ENCODE measurements at regions not wholly inside any gene's neighbourhood (a gene's known extent, or its start where the extent isn't known, plus 50 kb on each side); places are given as distances from the start of the nearest gene placed in this dataset.

GRCh38 chr3:181881749-181882148 lies 170.0 kb downstream of the SOX2 start:
- Histone ChIP-seq H3K9ac (ENCODE audit: low read depth in 1 of 2, low read length in 2 of 2) (no peak overlapping the region), H3K4me1 (ENCODE audit: control insufficient read depth in 4 of 4, insufficient read depth in 4 of 4, low read length in 3 of 4) (no peaks in the 10 kb centered on the region), H3K9me3 (ENCODE audit: control insufficient read depth in 4 of 4, low read length in 3 of 4) (no peaks in the 10 kb centered on the region), H3K27me3 (ENCODE audit: control insufficient read depth in 4 of 4, insufficient read depth in 4 of 4, low read length in 3 of 4) (peaks cover 0 to 6% (median 0%) of the 10 kb centered on the region in 4 donors), H3K27ac (ENCODE audit: low read depth in 1 of 2, low read length in 2 of 2) (no peak overlapping the region), H3K4me3 (ENCODE audit: low read depth in 1 of 3, low read length in 3 of 3) (no peak overlapping the region), H3K36me3 (ENCODE audit: control insufficient read depth in 4 of 4, insufficient read depth in 3 of 4, low read depth in 1 of 4, low read length in 3 of 4) (no peaks in the 10 kb centered on the region)
- TF ChIP-seq JUND (IDR thresholded peaks at IDR 0.05) (no peak), CTCF (IDR thresholded peaks at IDR 0.05; ENCODE audit: low read depth, low read length, missing input control) (no peak), YY1 (IDR thresholded peaks at IDR 0.05) (no peak), FOXA1 (IDR thresholded peaks at IDR 0.05) (no peak), HNF4A (conservative IDR thresholded peaks at IDR 0.05) (no peak), SP1 (IDR thresholded peaks at IDR 0.05) (no peak), EGR1 (IDR thresholded peaks at IDR 0.05; ENCODE audit: low read depth in 2 of 2) (no peak), GABPA (IDR thresholded peaks at IDR 0.05 in 1 of 2, conservative IDR thresholded peaks at IDR 0.05 in 1 of 2) (no peak), RXRA (IDR thresholded peaks at IDR 0.05) (no peak), REST (IDR thresholded peaks at IDR 0.05) (no peak), FOXA2 (IDR thresholded peaks at IDR 0.05) (no peak), MAX (IDR thresholded peaks at IDR 0.05) (no peak), TAF1 (conservative IDR thresholded peaks at IDR 0.05) (no peak), RAD21 (IDR thresholded peaks at IDR 0.05) (no peak), ZBTB33 (IDR thresholded peaks at IDR 0.05) (no peak), NR2F2 (IDR thresholded peaks at IDR 0.05) (no peak)
- TF ChIP-seq, protein P1, sequence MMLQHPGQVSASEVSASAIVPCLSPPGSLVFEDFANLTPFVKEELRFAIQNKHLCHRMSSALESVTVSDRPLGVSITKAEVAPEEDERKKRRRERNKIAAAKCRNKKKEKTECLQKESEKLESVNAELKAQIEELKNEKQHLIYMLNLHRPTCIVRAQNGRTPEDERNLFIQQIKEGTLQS (IDR thresholded peaks at IDR 0.05), result no peak
- no peak for DNase-seq (ENCODE audit: low spot score)
- 62% methylated on average over 2 of the region's 2 CpGs for WGBS
